Caco-2 (cell line): ENCODE measurements at regions not wholly inside any gene's neighbourhood (a gene's known extent, or its start where the extent isn't known, plus 50 kb on each side); places are given as distances from the start of the nearest gene placed in this dataset.
"Not testable (repeated sequence)": the region's sequence is repeated elsewhere in the genome, so short reads cannot be mapped to it uniquely, and the experiment has no call there.

Experiments used
- BruUV-seq: library from RNA; stranded (reverse); fragments of 400-500 nt; replicated peaks from 2 replicates; lab custom pipeline; 2021; lab: Mats Ljungman, UMichigan
- CTCF ChIA-PET: fragments of 300-600 bp; sonication (Branson Sonifier 250); formaldehyde crosslinking; loops from one replicate; lab custom pipeline; 2022; ENCODE audit warnings: antibody characterized with exemption; lab: Charles Lee
- POLR2A ChIA-PET: fragments of 300-600 bp; sonication (Branson Sonifier 250); formaldehyde crosslinking; loops from one replicate; lab custom pipeline; 2022; ENCODE audit warnings: antibody characterized with exemption; lab: Charles Lee
- DNase-seq, 2 experiments: peaks; one replicate each; pipeline versions ENCODE4 v3.0.0 to v3.0.0-alpha.2; 2020 to 2022
- H3K27me3 ChIP-seq: replicated peaks from 2 replicates; pipeline ENCODE4 v1.6.0; 2011; ENCODE audit warnings: low read length; ENCODE audit not compliant: control insufficient read depth, insufficient read depth
- H3K36me3 ChIP-seq: 2 replicates; pipeline ENCODE4 v1.5.1; 2011; ENCODE audit warnings: low read length; ENCODE audit not compliant: control insufficient read depth, insufficient read depth
- H3K4me1 ChIP-seq: fragments of 250-450 bp; sonication (Bioruptor Pico); 2 replicates; pipeline ENCODE4 v1.5.1; 2020; ENCODE audit warnings: mild to moderate bottlenecking
- H3K4me3 ChIP-seq: 2 replicates; pipeline ENCODE4 v1.5.1; 2011; ENCODE audit warnings: low read depth, mild to moderate bottlenecking, control low read depth, low read length
- H3K9me3 ChIP-seq: fragments of 250-450 bp; sonication (Bioruptor Pico); 2 replicates; pipeline ENCODE4 v1.5.1; 2020; ENCODE audit warnings: mild to moderate bottlenecking, moderate library complexity
- H3K27ac Mint-ChIP-seq: one replicate; pipeline ENCODE4 v1.8.0; 2022; ENCODE audit warnings: mixed read lengths; ENCODE audit not compliant: unreplicated experiment
- H3K27me3 Mint-ChIP-seq: one replicate; pipeline ENCODE4 v1.8.0; 2022; ENCODE audit warnings: mixed read lengths; ENCODE audit not compliant: insufficient read depth, unreplicated experiment
- H3K36me3 Mint-ChIP-seq: one replicate; pipeline ENCODE4 v1.8.0; 2022; ENCODE audit warnings: mild to moderate bottlenecking, mixed read lengths; ENCODE audit not compliant: insufficient read depth, unreplicated experiment
- H3K4me1 Mint-ChIP-seq: one replicate; pipeline ENCODE4 v1.8.0; 2022; ENCODE audit warnings: low read depth, mixed read lengths; ENCODE audit not compliant: unreplicated experiment
- H3K4me3 Mint-ChIP-seq: one replicate; pipeline ENCODE4 v1.8.0; 2022; ENCODE audit warnings: mild to moderate bottlenecking, moderate library complexity, mixed read lengths; ENCODE audit not compliant: unreplicated experiment
- H3K9me3 Mint-ChIP-seq: one replicate; pipeline ENCODE4 v1.8.0; 2022; ENCODE audit warnings: mixed read lengths; ENCODE audit not compliant: unreplicated experiment
- CTCF ChIP-seq, 2 experiments: fragments of 200-600 bp in 1 of 2; IDR thresholded peaks; 1 replicate in 1 of 2; 2 replicates in 1 of 2; pipeline versions ENCODE4 v1.5.1 to v1.8.0; 2011 to 2022; ENCODE audit warnings: antibody characterized with exemption in 1 of 2, control low read depth in 1 of 2, inconsistent platforms in 1 of 2, low read depth in 1 of 2, low read length in 1 of 2, mild to moderate bottlenecking in 1 of 2, moderate library complexity in 1 of 2; ENCODE audit not compliant: insufficient read depth in 1 of 2, severe bottlenecking in 1 of 2, unreplicated experiment in 1 of 2
- intact Hi-C: fragments of 100-400 bp; cut with micrococcal nuclease; formaldehyde crosslinking; loops from one replicate; pipeline ENCODE4 v1.10.0; 2022; ENCODE audit not compliant: unreplicated experiment

GRCh38 chrX:124769166-124769565, 422.8 kb downstream of the SH2D1A start:
- no peak for DNase-seq
- Mint-ChIP-seq H3K4me3 (no peak overlapping the region), H3K36me3 (no peaks in the 10 kb centered on the region), H3K4me1 (no peaks in the 10 kb centered on the region), H3K27ac (no peak overlapping the region), H3K9me3 (no peaks in the 10 kb centered on the region), H3K27me3 (no peaks in the 10 kb centered on the region)
- BruUV-seq = no TSS peak
- H3K9me3 ChIP-seq = no peaks in the 10 kb centered on the region
- no peaks in the 10 kb centered on the region for H3K4me1 ChIP-seq
- no peaks in the 10 kb centered on the region for H3K36me3 ChIP-seq
- POLR2A ChIA-PET = no interaction called here
- CTCF ChIA-PET = no interaction called here
- no peak for TF ChIP-seq CTCF (IDR thresholded peaks at IDR 0.05; ENCODE audit: insufficient read depth in 1 of 2, low read depth in 1 of 2, low read length in 1 of 2, severe bottlenecking in 1 of 2, unreplicated experiment in 1 of 2)
- H3K27me3 ChIP-seq = no peaks in the 10 kb centered on the region
- H3K4me3 ChIP-seq = no peak overlapping the region
- intact Hi-C loops = no loop called here

- no TSS peak for BruUV-seq
- no peaks in the 10 kb centered on the region for H3K9me3 Mint-ChIP-seq
- Histone ChIP-seq H3K36me3 (no peaks in the 10 kb centered on the region), H3K4me1 (no peaks in the 10 kb centered on the region), H3K27me3 (no peaks in the 10 kb centered on the region), H3K4me3 (no peak overlapping the region), H3K9me3 (no peaks in the 10 kb centered on the region)
- no peak for TF ChIP-seq CTCF (IDR thresholded peaks at IDR 0.05; ENCODE audit: insufficient read depth in 1 of 2, low read depth in 1 of 2, low read length in 1 of 2, severe bottlenecking in 1 of 2, unreplicated experiment in 1 of 2)
- intact Hi-C loops = no loop called here
- no peaks in the 10 kb centered on the region for H3K27me3 Mint-ChIP-seq
- DNase-seq = no peak
- POLR2A ChIA-PET = no interaction called here
- no peaks in the 10 kb centered on the region for H3K36me3 Mint-ChIP-seq
- H3K4me1 Mint-ChIP-seq = no peaks in the 10 kb centered on the region
- H3K27ac Mint-ChIP-seq = no peak overlapping the region
- no peak overlapping the region for H3K4me3 Mint-ChIP-seq
- CTCF ChIA-PET = no interaction called here
These were observed 424.9 kb downstream of the SH2D1A start for GRCh38 chrX:124771292-124771691.

GRCh38 chrX:124788253-124788652, 441.9 kb downstream of the SH2D1A start:
- H3K27me3 ChIP-seq, DNase-seq, H3K27ac Mint-ChIP-seq, H3K4me1 ChIP-seq, H3K9me3 Mint-ChIP-seq, BruUV-seq, H3K36me3 ChIP-seq, POLR2A ChIA-PET, CTCF ChIA-PET, H3K4me3 ChIP-seq, H3K36me3 Mint-ChIP-seq, H3K4me1 Mint-ChIP-seq, H3K9me3 ChIP-seq, intact Hi-C loops, H3K4me3 Mint-ChIP-seq, H3K27me3 Mint-ChIP-seq: not testable (repeated sequence)

- H3K4me3 ChIP-seq, H3K27ac Mint-ChIP-seq, H3K9me3 ChIP-seq, BruUV-seq, H3K4me1 Mint-ChIP-seq, H3K36me3 Mint-ChIP-seq, H3K36me3 ChIP-seq, H3K27me3 ChIP-seq, intact Hi-C loops, DNase-seq, H3K4me3 Mint-ChIP-seq, H3K27me3 Mint-ChIP-seq, CTCF ChIA-PET, H3K4me1 ChIP-seq, H3K9me3 Mint-ChIP-seq, POLR2A ChIA-PET: not testable (repeated sequence)
These were observed 443.5 kb downstream of the SH2D1A start for GRCh38 chrX:124789874-124790273.
